ENCODE measurements at regions not wholly inside any gene's neighbourhood (a gene's known extent, or its start where the extent isn't known, plus 50 kb on each side); places are given as distances from the start of the nearest gene placed in this dataset.

DNA sequence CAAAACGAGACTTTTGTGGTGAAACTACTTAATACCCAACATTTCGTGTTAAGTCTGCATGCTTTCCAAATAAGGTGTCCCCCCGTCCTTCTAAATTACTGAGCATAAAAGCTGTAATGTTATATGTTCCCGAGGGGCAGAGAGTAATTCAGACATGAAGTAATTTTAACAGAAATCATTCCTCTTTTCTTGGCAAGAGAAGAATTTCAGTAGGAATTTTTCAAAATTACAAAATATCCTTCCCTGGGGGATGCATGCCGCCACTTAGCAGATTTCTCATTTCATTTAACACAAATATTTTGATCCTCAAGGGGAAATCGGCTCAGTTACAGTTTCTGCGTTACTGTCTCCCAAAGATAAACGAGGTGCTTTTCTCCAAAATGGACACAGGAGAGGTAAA is 213.2 kb upstream of the RHOBTB1 start:
- TF ChIP-seq, protein P1, sequence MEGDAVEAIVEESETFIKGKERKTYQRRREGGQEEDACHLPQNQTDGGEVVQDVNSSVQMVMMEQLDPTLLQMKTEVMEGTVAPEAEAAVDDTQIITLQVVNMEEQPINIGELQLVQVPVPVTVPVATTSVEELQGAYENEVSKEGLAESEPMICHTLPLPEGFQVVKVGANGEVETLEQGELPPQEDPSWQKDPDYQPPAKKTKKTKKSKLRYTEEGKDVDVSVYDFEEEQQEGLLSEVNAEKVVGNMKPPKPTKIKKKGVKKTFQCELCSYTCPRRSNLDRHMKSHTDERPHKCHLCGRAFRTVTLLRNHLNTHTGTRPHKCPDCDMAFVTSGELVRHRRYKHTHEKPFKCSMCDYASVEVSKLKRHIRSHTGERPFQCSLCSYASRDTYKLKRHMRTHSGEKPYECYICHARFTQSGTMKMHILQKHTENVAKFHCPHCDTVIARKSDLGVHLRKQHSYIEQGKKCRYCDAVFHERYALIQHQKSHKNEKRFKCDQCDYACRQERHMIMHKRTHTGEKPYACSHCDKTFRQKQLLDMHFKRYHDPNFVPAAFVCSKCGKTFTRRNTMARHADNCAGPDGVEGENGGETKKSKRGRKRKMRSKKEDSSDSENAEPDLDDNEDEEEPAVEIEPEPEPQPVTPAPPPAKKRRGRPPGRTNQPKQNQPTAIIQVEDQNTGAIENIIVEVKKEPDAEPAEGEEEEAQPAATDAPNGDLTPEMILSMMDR (IDR thresholded peaks at IDR 0.05), result no peak
- TF ChIP-seq POLR2A (IDR thresholded peaks at IDR 0.05), result no peak
- no peaks in the 10 kb centered on the region for H3K36me3 ChIP-seq
- intact Hi-C loops (cut with DNase I), result no loop called here
- DNase-seq, result no peak
- H3K4me3 ChIP-seq, result no peak overlapping the region
- no peak for ATAC-seq
- H3K27me3 ChIP-seq, result no peaks in the 10 kb centered on the region
- H3K4me1 ChIP-seq, result no peaks in the 10 kb centered on the region
- H3K9me3 ChIP-seq, result no peaks in the 10 kb centered on the region
- WGBS (ENCODE audit: insufficient coverage, low coverage, low lambda C conversion rate, missing lambda C conversion rate), result 53% methylated on average over 8 of the region's 8 CpGs
- no peak overlapping the region for H3K27ac ChIP-seq

DNA sequence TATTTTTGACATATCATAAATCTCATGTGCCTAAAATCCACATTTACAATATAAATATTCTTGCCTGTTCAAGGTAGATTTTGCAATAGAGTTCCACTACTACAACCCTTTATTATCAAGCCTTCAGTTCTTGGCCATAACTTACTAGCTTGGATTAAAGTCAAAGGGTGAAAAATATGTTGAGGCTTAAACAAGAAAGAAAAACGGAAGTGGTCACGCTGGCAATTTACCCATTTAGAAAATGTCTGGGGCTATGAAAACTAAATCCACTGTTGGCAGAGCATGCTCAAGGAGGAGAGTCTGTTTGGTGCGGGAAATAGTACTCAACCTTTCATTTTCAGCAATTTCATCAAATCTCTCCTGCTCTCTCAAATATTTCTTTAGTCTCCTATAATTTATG is 209.8 kb upstream of the RHOBTB1 start:
- Histone ChIP-seq H3K27me3 (no peaks in the 10 kb centered on the region), H3K27ac (no peak overlapping the region), H3K36me3 (no peaks in the 10 kb centered on the region), H3K4me1 (no peaks in the 10 kb centered on the region), H3K9me3 (no peaks in the 10 kb centered on the region), H3K4me3 (no peak overlapping the region)
- TF ChIP-seq POLR2A (IDR thresholded peaks at IDR 0.05), result no peak
- TF ChIP-seq, protein P1 (IDR thresholded peaks at IDR 0.05), result no peak
- WGBS (ENCODE audit: insufficient coverage, low coverage, low lambda C conversion rate, missing lambda C conversion rate), result 82% methylated on average over 3 of the region's 3 CpGs
- no peak for ATAC-seq
- no peak for DNase-seq
- intact Hi-C loops (cut with DNase I), result no loop called here

DNA sequence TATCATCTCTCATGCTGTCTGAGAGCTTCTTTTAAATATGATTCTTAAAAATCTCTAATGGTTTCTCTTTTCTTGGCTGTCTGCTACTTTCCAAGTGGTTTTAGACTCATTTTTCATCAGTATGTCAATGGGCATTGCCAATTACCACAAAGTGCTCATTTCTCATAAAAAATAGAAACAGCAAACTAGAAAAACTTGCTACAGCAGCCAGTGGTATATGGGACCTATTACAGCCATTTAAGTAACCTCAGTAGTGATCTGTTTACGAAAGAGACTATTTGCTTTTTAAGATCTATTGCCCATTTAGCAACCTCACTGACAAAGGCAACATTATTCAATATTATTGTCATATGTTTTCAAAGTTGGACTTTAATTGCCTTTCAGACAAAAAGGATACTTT is 207.1 kb upstream of the RHOBTB1 start:
- H3K4me1 ChIP-seq, result no peaks in the 10 kb centered on the region
- TF ChIP-seq POLR2A (IDR thresholded peaks at IDR 0.05), result no peak
- TF ChIP-seq, protein P1 (IDR thresholded peaks at IDR 0.05), result no peak
- no peaks in the 10 kb centered on the region for H3K9me3 ChIP-seq
- H3K27me3 ChIP-seq, result no peaks in the 10 kb centered on the region
- ATAC-seq (no peak), DNase-seq (no peak)
- 68% methylated on average over 1 of the region's 1 CpG for WGBS (ENCODE audit: insufficient coverage, low coverage, low lambda C conversion rate, missing lambda C conversion rate)
- H3K27ac ChIP-seq, result no peak overlapping the region
- intact Hi-C loops (cut with DNase I), result no loop called here
- no peaks in the 10 kb centered on the region for H3K36me3 ChIP-seq
- H3K4me3 ChIP-seq, result no peak overlapping the region

DNA sequence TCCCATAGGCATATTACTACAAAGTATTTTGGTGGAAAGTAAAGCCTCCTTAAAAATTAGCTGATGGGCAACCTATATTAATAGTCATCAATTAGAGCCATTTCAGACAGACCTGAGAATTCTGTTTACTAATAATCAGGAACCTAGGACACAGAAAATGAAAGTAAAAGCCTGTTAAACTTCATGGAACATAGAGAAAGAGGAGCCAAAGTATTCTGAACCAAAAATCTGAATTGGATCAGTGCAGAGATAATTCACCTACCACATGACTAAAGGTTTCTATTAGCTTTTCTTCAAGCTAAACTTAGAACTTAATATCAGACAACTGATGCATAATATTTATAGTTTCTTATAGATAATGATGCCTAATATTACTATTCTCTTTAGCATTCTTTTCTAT is 204.5 kb upstream of the RHOBTB1 start:
- TF ChIP-seq, protein P1 (IDR thresholded peaks at IDR 0.05), result no peak
- no peak for TF ChIP-seq POLR2A (IDR thresholded peaks at IDR 0.05)
- no peaks in the 10 kb centered on the region for H3K9me3 ChIP-seq
- H3K27ac ChIP-seq, result no peak overlapping the region
- no peaks in the 10 kb centered on the region for H3K4me1 ChIP-seq
- ATAC-seq, result no peak
- H3K27me3 ChIP-seq, result no peaks in the 10 kb centered on the region
- no peak overlapping the region for H3K4me3 ChIP-seq
- intact Hi-C loops (cut with DNase I), result no loop called here
- no peak for DNase-seq
- no peaks in the 10 kb centered on the region for H3K36me3 ChIP-seq

DNA sequence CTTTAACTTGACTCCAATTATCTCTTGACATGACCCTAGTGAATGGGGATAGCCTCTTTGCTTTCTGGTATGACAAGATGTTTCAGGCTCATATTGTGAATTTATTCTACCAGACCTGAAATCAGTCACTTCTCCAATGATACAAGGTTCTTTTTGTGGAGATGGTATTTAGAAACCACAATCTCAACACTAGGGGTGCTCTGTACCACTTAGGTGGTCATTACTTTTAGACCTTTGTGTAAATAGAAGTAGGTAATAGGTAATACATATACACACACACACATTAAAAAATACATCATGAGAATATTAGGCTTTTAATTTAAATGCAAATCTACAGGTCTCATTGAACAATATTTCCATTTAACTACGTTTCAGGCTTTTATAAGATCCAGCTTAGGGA is 199.0 kb upstream of the RHOBTB1 start:
- no peak overlapping the region for H3K27ac ChIP-seq
- H3K4me3 ChIP-seq, result no peak overlapping the region
- ATAC-seq (no peak), DNase-seq (no peak)
- H3K4me1 ChIP-seq, result no peaks in the 10 kb centered on the region
- TF ChIP-seq POLR2A (IDR thresholded peaks at IDR 0.05), result no peak
- TF ChIP-seq, protein P1 (IDR thresholded peaks at IDR 0.05), result no peak
- intact Hi-C loops (cut with DNase I), result no loop called here
- no peaks in the 10 kb centered on the region for H3K27me3 ChIP-seq
- H3K36me3 ChIP-seq, result no peaks in the 10 kb centered on the region
- 48% methylated on average over 1 of the region's 1 CpG for WGBS (ENCODE audit: insufficient coverage, low coverage, low lambda C conversion rate, missing lambda C conversion rate)
- H3K9me3 ChIP-seq, result no peaks in the 10 kb centered on the region

Data from right lobe of liver (tissue), 6 donors.